SK-N-SH (cell line): ENCODE measurements at regions not wholly inside any gene's neighbourhood (a gene's known extent, or its start where the extent isn't known, plus 50 kb on each side); places are given as distances from the start of the nearest gene placed in this dataset.

Source experiments
- EZH2phosphoT487 ChIP-seq: fragments of 200-600 bp; sonication (generic); IDR thresholded peaks from 2 replicates; pipeline ENCODE4 v1.6.1; 2017; ENCODE audit warnings: low read depth, mixed run types, mild to moderate bottlenecking, antibody characterized with exemption, moderate library complexity, borderline replicate concordance
- GATA2 ChIP-seq: sonication (generic); formaldehyde crosslinking; IDR thresholded peaks from 2 replicates; pipeline ENCODE4 v1.5.0; 2020; ENCODE audit warnings: mild to moderate bottlenecking, missing genetic modification reagents
- JUND ChIP-seq: IDR thresholded peaks from 2 replicates; pipeline ENCODE4 v1.4.0; 2012
- MXI1 ChIP-seq: IDR thresholded peaks from 2 replicates; pipeline ENCODE4 v1.6.1; 2012; ENCODE audit warnings: mild to moderate bottlenecking, low read depth, low read length, improper control_type of control experiment
- POLR2AphosphoS5 ChIP-seq: IDR thresholded peaks from 2 replicates; pipeline ENCODE4 v1.6.1; 2012; ENCODE audit warnings: low read depth, low read length
- RAD21 ChIP-seq: IDR thresholded peaks from 2 replicates; pipeline ENCODE4 v1.6.1; 2012; ENCODE audit warnings: mild to moderate bottlenecking, low read length
- SIN3A ChIP-seq: IDR thresholded peaks from 2 replicates; pipeline ENCODE4 v1.6.1; 2012; ENCODE audit warnings: low read depth, mild to moderate bottlenecking, low read length, moderate library complexity, borderline replicate concordance
- TAF1 ChIP-seq: IDR thresholded peaks from 2 replicates; pipeline ENCODE4 v1.6.1; 2012; ENCODE audit warnings: low read depth, mild to moderate bottlenecking, low read length, moderate library complexity, borderline replicate concordance
- TCF12 ChIP-seq: IDR thresholded peaks from 2 replicates; pipeline ENCODE4 v1.4.0; 2012
- TF ChIP-seq, protein P1 (sequence below): fragments of 200-600 bp; sonication (generic); IDR thresholded peaks from 2 replicates; pipeline ENCODE4 v1.6.1; 2017; ENCODE audit warnings: antibody characterized with exemption, mild to moderate bottlenecking, moderate library complexity
- TF ChIP-seq, protein P2 (sequence below): IDR thresholded peaks from 2 replicates; pipeline ENCODE4 v1.6.1; 2012; ENCODE audit warnings: mild to moderate bottlenecking, low read depth, low read length, moderate library complexity
- TF ChIP-seq, protein P3 (sequence below): IDR thresholded peaks from 2 replicates; pipeline ENCODE4 v1.4.0; 2012; ENCODE audit warnings: low read depth, borderline replicate concordance

DNA sequence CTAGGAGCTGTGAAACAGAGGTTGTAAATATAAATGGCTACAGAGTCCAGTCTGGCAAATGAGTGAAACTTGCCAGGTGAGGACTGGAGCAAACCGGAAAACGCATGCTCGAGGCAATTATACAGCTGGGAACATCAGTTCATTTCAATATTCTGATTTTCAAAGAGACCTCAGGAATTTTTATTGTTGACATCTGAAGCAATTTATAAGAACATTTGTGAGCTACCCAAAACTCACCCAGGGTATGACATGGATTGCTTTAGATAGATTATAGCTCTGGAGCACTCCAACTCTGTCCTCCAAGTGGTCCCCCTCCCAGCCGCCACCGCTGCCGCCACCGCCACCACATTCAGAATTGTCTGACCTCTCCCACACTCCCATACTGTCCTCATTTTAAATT lies 84.6 kb upstream of the GRAMD2B start:
- TF ChIP-seq, protein P1, sequence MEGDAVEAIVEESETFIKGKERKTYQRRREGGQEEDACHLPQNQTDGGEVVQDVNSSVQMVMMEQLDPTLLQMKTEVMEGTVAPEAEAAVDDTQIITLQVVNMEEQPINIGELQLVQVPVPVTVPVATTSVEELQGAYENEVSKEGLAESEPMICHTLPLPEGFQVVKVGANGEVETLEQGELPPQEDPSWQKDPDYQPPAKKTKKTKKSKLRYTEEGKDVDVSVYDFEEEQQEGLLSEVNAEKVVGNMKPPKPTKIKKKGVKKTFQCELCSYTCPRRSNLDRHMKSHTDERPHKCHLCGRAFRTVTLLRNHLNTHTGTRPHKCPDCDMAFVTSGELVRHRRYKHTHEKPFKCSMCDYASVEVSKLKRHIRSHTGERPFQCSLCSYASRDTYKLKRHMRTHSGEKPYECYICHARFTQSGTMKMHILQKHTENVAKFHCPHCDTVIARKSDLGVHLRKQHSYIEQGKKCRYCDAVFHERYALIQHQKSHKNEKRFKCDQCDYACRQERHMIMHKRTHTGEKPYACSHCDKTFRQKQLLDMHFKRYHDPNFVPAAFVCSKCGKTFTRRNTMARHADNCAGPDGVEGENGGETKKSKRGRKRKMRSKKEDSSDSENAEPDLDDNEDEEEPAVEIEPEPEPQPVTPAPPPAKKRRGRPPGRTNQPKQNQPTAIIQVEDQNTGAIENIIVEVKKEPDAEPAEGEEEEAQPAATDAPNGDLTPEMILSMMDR = no peak
- TF ChIP-seq, protein P2, sequence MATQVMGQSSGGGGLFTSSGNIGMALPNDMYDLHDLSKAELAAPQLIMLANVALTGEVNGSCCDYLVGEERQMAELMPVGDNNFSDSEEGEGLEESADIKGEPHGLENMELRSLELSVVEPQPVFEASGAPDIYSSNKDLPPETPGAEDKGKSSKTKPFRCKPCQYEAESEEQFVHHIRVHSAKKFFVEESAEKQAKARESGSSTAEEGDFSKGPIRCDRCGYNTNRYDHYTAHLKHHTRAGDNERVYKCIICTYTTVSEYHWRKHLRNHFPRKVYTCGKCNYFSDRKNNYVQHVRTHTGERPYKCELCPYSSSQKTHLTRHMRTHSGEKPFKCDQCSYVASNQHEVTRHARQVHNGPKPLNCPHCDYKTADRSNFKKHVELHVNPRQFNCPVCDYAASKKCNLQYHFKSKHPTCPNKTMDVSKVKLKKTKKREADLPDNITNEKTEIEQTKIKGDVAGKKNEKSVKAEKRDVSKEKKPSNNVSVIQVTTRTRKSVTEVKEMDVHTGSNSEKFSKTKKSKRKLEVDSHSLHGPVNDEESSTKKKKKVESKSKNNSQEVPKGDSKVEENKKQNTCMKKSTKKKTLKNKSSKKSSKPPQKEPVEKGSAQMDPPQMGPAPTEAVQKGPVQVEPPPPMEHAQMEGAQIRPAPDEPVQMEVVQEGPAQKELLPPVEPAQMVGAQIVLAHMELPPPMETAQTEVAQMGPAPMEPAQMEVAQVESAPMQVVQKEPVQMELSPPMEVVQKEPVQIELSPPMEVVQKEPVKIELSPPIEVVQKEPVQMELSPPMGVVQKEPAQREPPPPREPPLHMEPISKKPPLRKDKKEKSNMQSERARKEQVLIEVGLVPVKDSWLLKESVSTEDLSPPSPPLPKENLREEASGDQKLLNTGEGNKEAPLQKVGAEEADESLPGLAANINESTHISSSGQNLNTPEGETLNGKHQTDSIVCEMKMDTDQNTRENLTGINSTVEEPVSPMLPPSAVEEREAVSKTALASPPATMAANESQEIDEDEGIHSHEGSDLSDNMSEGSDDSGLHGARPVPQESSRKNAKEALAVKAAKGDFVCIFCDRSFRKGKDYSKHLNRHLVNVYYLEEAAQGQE = no peak
- TF ChIP-seq JUND (no peak), RAD21 (no peak), SIN3A (no peak), MXI1 (no peak), GATA2 (CRISPR knock-in tag) (no peak), TAF1 (no peak), TCF12 (no peak), POLR2AphosphoS5 (no peak), EZH2phosphoT487 (no peak)
- TF ChIP-seq, protein P3, sequence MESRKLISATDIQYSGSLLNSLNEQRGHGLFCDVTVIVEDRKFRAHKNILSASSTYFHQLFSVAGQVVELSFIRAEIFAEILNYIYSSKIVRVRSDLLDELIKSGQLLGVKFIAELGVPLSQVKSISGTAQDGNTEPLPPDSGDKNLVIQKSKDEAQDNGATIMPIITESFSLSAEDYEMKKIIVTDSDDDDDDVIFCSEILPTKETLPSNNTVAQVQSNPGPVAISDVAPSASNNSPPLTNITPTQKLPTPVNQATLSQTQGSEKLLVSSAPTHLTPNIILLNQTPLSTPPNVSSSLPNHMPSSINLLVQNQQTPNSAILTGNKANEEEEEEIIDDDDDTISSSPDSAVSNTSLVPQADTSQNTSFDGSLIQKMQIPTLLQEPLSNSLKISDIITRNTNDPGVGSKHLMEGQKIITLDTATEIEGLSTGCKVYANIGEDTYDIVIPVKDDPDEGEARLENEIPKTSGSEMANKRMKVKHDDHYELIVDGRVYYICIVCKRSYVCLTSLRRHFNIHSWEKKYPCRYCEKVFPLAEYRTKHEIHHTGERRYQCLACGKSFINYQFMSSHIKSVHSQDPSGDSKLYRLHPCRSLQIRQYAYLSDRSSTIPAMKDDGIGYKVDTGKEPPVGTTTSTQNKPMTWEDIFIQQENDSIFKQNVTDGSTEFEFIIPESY = no peak
